ENCODE measurements at regions not wholly inside any gene's neighbourhood (a gene's known extent, or its start where the extent isn't known, plus 50 kb on each side); places are given as distances from the start of the nearest gene placed in this dataset.

DNA sequence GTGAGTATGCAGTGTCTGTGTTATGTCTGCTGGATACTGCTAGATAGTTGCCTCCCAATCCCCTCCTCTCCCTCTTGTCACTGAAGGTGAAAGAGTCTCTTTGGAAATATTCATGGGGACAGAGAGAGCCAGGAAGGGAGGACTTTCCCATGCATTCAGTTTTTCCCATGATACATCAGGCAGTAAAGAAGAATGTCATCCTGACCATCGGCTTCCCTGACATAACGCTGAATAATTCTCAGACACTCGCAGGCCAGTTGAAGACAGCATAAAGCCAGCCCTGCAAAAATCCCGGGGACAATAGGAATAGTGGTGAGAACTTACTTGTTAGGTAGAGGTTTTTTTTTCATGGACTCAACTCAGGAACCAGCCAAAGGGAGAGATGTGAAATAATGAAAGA lies 58.1 kb downstream of the KLF4 start:
- DNase-seq = no peak

DNA sequence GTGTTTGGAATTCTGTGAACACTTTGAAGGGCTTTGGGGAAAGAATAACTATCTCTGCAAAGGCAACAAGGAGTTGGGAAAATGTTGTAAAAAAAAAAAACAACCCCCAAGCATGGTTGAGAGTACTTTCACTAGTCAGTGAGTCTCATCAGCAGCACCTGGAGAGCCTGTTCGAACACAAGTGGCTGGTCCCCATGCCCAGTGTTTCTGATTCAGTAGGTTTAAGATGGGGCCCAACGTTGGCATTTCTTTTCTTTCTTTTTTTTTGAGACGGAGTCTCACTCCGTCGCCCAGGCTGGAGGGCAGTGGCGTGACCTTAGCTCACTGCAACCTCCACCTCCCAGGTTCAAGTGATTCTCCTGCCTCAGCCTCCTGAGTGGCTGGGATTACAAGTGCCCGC lies 59.5 kb downstream of the KLF4 start:
- DNase-seq = no peak

DNA sequence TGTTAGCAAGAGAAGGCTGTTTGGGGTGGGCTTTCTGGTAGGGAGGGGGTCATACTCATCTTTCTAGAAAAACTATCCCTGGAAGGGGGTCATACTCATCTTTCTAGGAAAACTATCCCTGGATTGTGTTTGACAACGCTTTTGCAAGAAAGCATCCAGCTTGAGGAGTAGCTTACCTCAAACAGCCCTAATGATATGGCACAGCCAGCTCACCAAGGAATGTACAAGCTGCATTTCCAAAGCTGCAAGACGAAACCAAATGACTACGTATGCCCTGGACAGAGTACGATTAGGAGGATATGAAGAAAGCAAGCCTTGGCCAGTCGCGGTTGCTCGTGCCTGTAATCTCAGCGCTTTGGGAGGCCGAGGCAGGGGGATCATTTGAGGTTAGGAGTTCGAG lies 63.4 kb downstream of the KLF4 start:
- no peak for DNase-seq

DNA sequence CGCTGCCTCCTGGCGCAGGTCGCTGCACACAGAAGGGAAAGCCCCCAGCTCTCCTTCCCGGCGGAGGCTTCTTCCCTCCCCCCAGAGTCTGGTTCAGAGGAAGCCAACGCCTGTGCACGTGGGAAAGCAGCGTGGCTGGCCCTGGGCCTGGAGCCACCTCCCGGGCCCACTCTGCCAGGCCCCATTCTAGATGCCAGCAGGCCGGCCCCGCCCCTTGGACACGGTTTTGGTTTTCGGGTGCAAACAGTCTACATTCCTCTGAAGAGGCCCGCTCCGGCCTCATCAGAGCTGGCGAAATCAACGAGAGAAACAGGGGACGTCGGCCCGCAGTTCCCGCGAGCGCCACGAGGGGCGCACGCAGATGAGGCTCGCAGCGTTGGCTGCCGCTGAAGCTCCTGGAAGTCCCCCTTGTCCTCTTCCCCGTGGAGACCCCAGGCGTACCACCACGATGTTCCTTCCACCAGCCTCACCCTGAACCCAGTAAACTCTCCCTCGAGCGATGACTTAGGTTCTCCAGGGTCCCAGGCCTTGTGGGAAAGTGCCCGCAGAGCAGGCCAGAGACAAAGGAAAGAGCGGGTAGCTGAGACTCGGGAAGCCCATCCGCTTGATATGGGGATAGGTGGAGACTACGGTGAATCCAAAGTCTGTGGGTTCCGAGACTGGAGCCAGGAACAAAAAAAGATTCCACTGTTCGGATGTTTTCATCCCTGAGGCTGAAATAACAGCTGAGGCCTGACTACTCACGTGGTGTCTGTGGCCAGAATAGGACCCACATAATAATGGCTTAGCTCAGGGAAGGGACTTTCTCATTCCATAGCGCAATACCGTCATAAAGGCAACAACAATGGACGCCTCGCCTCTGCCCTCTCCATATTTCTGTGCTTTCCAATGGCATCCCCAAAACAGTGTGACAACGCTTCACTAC lies 64.2 kb downstream of the KLF4 start:
- DNase-seq = peak; percentile 76

DNA sequence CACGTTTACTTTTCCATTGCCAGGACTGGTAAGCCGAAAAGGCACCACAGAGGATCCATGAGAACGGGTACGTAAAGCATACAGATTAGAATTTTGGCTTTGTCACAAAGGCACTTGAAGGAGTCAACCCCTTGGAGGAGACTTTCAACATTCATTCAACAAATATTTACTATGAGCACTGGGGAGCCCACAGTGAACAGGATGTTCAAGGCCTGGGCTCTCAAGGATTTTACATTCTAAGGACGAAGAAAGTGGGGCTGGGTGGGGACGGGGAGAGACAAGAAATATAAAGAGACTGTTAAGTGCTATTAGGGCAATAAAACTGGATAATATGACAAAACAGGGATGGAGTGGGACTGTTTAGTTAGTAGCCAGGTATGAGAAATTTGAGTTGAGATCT lies 66.0 kb downstream of the KLF4 start:
- no peak for DNase-seq

DNA sequence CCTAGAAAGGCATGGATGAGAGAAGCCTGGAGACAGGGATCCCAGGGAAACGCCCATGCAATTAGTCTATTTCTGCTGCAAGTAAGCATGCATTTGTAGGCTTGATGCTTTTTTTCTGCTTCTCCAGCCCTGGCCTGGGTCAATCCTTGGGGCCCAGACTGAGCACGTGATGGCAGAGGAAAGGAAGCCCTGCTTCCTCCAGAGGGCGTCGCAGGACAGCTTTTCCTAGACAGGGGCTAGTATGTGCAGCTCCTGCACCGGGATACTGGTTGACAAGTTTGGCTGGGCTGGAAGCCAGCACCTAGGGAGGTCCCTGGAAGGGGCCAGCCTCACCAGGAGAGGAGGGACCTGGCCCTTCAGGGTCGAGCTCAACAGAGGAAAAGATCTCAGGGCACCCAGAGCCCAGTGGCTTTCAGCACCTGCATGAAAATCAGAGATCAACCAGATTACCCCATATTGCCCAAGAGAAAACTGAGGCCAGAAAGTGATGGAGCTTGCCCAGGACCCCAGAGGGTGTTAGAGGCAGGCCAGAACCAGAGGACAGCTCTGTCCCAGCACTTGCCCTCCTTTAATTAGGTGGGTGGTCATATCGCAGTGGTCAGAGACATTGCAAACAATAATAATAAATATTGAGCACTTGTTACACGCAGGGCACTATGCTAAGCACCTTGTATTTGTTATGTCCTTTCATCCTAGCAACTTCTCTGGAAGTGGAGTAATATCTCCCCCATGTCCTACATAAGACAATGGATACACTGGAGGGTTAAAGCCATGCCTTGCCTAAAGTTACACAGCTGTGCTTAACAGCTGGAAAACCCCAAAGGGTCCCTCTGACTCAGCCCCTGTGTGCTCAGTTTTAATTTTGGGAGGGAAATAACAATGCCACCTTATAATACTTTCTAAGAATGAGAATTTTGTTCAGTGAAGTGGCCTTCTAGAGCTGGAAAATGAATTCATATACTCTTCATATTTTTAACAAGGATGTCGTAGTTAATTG lies 67.1 kb downstream of the KLF4 start:
- peak; percentile 81 for DNase-seq

DNA sequence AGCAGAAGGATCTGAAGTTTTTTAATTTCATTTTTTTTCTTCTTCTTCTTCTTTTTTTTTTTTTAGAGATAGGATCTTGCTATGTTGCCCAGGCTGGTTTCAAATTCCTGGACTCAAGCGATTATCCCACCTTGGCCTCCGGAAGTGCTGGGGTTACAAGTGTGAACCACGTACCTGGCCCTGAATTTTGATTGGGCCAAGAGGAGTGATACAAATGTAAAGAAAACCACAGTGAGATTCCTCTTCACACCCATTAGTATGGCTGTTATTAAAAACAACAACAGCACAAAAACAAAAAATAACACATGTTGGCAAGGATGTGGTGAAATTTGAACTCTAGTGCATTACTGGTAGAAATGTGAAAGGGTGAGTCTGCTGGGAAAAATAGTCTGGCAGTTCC lies 79.1 kb downstream of the KLF4 start:
- no peak for DNase-seq

DNA sequence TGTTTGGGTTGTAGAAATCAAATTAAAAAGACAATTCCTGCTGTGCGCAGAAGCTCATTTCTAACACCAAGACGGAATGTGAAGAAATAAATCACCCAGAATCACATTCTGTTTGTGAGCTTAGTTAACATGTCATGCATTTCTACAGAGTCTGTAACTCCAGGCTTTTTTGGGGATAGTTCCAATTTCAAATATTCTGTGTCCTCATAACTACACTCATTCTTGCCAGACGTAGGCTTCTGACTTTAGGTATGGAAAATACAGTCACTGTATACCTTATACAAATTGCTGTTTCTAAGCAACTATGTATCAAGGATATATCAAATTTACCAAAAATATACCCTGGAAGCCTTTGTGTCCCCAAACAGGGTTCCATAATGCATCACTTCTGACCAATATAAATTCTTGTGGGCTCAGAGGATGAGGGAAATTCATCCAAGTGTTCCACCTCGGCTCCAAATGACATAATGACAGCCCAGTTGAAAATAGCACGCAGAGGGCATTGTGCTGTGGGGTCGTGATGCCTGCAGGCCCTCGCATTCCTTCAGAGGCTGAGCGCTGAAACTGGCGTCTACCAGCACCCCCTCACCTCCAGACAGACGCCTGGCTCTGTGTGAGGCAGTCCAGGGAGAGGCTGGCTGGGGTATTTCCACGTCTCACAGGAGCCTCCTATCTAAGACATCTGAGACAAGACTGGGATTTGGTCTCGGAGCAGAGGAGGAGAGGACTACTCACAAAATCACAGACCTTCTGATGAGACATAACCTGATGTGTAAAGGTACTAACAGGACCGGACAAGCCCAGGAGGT lies 79.8 kb downstream of the KLF4 start:
- DNase-seq = no peak

DNA sequence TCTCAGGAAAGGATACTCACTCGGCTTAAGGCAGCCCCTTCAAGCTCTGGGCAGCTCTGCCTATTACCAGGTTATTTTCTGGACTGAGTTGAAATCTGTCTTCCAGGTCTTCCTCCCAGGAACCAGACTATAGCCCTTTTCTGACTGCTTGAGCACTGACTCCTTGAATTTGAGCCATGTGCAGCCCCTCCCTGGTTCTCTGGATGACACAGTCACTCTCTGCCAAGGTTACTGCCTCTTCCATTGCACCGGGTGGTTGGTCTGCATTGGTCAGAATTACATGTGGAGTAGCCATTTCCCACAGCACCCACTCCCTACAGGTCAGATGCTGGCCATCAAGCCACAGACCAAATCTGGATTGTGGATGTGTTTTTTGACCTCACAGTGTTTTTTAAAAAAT lies 81.9 kb downstream of the KLF4 start:
- DNase-seq = no peak

DNA sequence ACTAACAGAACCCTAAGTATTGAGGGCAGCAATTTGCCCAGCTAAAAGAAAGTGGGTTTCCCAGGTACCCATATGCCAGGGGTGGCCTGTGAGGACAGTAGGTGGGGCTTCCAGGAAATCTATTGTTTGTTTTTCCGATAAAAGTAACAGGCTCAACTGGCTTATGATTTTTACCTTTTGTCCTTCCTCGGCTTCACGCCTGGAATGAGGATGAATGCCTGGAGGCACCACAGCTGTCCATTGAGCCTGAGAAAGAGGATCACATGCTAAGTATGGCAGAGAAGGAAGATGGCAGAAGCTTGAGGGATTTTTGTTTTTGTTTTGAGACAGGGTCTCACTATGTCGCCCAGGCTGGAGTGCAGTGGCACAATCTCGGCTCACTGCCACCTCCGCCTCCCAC lies 84.1 kb downstream of the KLF4 start:
- DNase-seq = no peak

DNA sequence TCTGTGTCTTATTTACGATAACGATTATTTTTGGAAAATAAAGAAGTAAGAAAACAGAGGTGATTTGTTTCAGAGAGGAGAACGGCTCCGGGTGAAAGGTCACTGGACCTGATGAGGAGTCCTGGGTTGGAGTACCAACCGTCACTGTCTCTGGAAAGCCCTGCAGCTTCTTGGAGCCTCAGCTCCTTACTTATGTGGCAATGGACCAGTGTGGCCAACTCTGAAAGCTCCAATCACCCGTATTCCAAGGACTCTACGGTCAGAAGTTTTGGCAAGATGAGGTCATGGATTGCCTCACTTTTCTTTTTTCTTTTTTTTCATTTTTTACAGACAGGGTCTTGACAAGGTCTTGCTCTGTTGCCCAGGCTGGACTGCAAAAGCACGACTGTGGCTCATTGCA lies 84.8 kb downstream of the KLF4 start:
- no peak for DNase-seq

DNA sequence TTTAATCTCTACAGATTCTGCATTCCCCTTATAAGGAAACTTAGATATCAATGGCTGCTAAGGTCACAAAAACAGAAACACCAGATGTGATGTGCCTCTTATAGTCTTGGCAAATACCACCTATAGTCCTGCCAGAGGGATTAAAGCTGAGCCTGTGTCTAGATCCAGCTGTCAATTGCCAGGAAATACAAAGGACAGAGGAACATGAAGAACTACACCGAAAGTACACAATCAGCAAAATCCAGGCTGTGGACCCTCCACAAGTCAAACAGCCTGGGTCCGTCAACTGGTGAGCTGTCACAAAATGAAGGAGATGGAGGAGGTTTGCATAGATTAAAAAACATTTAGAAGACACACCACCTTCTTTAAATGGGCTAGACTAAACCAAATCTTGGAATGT lies 85.4 kb downstream of the KLF4 start:
- no peak for DNase-seq

DNA sequence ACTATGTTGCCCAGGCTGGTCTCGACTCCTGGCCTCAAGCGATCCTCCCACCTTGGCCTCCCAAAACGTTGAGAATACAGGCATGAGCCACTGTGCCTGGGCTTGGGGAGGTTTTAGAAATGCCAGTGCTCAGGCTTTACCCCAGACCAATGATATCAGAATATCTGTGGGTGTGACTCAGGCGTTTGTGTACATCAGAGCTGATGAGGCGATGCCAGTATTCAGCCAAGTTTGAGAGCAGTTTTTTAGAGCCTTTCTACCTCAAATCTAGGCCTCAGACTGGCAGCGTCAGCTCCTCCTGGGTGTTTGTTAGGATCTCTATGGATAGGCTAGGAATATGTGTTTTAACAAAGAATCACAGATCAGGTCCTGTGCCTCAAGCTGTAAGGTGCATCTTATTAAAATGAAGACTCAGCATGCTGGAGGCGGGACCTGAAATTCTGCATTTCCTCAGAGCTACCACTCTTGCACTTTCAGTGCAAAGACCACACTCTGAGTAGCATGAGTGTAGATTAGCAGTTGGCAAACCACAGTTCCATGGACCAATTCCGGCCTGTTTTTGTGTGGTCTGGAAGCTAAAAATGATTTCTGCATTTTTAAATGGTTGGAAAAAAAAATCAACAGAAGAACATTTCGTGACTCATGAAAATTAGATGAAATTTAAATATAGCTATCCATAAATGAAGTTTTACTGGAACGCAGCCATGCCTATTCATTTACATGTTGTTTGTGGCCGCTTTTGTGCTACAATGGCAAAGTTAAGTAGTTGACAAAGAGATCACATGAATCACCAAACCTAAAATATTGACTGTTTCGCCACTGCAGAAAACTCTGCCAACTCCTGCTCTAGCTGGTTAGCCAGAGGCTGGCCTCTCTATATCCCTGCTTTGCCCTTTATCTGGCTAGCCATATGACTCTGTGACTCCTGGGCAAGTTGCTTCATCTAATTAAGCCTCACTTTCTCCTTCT lies 92.2 kb downstream of the KLF4 start:
- peak; percentile 31 for DNase-seq

DNA sequence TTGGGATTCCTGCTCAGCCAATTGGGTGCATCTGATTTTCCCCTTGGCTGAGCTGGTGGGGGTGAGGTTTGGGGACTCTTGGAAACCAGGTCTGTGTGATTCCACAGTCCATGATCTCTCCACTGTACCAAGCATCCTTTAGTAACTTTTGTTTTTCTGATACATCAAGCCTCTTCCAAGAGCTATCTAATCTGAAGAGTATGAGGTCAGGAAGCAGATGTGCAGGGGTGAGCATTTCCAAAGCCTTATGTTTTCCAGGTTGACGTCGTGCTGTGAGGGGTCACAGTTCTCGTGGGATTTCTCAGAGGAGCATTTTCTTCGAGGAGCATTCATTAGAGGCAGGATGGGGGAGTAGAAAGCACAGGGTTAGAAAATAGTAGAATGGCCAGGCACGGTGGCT lies 95.3 kb downstream of the KLF4 start:
- no peak for DNase-seq

DNA sequence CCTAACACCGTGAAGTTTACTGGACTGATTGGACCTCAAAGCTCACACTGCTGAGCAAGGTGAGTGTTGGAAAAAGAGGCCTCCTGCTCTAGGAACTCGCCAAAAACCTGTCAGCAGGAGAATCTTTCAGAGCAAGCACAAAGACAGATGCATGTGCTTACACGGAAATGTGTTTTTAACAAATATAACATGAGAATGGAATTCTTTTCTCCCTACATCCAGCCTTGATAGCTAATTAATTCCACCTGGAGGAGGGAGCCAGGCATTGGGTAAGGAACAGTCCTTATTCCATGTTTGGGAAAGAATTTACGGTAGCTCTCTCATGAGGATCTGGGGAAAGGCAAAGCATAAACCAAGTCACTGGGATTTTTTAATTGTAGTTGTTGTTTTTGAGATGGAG lies 98.8 kb downstream of the KLF4 start:
- DNase-seq = no peak

DNA sequence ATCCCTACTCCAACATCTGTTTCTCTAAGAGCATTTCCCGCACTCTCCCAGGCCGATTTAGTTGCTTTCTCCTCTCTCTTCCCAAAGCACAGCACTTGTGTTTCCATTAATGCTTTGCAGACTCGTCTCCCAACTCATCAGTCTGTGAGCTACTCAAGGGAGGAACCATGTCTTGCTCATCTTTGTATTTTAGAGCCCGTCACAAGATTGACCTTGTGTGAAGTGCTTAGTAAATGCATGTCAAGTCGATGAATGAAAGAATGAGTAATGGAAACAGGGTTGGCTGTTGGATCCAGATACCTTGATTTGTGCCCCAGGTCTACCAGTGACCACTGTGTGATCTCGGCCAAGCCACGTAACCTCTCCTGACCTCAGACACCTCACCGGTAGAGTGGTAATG lies 99.3 kb downstream of the KLF4 start:
- DNase-seq = no peak

DNA sequence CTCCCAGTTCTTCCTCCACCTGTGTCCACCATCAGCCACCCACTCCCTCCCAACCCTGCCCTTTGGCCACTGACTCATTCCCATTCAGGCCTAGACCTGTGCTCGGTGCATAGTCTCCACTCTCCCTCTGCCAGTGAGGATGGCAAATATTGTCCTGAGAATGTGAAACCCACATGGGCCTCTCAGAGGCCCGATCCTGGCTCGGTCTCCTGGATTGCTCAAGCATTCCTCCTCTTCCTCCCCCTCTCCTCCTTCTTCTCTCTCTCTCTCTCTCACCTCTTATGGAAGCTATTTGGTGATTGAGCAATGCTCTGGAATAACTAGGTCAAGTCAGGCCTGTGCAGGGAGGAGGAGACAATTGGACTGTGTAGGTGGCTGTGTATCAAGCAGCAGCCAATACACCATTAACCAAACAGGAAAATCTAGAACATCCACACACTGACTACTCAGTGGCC lies 99.9 kb downstream of the KLF4 start:
- no peak for DNase-seq

DNA sequence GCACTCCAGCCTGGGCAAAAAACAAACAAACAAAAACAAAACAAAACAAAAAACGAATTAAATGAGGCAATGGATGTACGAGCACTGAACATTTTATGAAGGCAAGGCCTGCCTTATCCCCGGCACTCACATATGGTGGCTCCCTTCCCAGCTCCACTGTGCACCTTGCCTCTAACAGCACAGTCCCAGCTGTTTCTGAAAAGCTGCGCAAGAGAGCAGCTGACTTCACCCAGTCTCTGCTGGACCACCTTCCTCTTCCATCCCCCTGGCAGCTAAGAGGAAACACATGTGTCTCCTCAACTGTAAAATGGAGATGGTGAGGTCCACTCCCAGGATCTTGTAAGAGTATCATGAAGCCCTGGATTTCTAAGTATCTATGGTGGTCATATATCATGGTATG lies 100.7 kb downstream of the KLF4 start:
- no peak for DNase-seq

DNA sequence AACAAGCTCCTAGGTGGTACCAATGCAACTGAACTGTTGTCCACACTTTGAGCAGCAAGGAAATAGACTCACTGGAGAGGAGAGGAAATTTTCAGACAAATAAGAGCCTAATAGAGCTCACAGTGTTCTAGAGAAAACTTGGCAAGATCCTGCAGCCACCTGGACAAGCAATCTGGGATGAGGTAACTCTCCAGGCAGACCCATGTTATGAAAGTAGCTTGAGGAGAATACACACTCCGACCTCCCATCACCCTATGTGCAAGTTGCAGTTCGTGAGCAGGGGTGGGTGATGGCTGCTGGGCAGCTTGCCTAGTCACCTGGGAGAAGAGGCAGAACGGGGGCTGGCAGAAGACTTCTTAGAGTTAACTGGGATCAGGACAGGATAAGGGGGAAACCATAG lies 102.2 kb downstream of the KLF4 start:
- no peak for DNase-seq

DNA sequence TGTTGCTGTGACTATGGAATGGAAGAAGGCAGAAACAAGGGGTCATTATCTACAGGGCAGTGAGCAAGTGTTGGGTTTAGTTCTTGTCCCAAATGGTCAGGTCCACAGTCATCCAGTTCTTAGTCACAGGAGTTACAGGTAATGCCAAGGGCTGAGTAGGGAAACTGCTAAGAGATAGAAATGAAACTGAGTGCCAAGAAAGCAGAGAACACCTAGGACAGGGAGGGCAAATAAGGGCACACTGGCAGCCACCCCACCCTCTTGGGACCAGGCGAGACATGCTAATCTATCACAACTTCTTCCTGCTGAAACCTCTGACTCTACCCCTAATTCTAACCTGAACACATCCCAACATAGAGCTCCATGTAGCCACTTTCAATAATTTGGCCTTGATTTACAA lies 103.2 kb downstream of the KLF4 start:
- no peak for DNase-seq

Measured in hematopoietic multipotent progenitor cell treated with erythropoietin and hydrocortisone succinate and interleukin-3 and kit ligand, for 6 days (in vitro differentiated cells).